ENCODE measurements at regions not wholly inside any gene's neighbourhood (a gene's known extent, or its start where the extent isn't known, plus 50 kb on each side); places are given as distances from the start of the nearest gene placed in this dataset.

DNA sequence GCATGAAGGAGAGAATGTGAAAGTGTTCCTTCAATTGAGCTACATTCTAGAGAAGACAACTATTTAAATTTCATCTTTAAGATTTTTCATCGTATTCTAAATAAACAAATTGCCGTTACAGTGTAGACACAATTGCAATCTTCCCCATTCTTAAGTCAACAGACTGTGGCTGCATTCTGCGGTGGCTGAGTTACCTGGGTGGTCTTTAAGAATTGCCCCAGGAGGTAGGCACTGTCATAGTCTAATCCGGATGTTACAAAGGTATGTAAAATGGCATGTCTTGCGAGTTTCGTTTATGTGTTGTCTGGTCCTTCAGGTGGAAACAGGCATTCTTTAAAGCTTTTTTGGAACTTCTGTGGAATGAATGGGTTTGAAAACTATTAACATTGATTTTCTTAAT, 586.1 kb upstream of the PITX2 start:
- no peak for DNase-seq
- WGBS, 4 donors, result 59 to 71% (median 60%) methylated on average over 6 of the region's 6 CpGs
- Histone ChIP-seq H3K27ac (no peak overlapping the region), H3K4me1 (replicated peaks in 1 of 2) (no peaks in the 10 kb centered on the region), H3K4me3 (no peak overlapping the region), H3K36me3 (replicated peaks in 1 of 2) (no peaks in the 10 kb centered on the region), H3K9me3 (replicated peaks in 1 of 3) (no peaks in the 10 kb centered on the region), H3K27me3 (no peaks in the 10 kb centered on the region)
- no peak for TF ChIP-seq POLR2A (IDR thresholded peaks at IDR 0.05)
- no peak for TF ChIP-seq CTCF (IDR thresholded peaks at IDR 0.05)
- intact Hi-C loops (cut with DNase I), result no loop called here

DNA sequence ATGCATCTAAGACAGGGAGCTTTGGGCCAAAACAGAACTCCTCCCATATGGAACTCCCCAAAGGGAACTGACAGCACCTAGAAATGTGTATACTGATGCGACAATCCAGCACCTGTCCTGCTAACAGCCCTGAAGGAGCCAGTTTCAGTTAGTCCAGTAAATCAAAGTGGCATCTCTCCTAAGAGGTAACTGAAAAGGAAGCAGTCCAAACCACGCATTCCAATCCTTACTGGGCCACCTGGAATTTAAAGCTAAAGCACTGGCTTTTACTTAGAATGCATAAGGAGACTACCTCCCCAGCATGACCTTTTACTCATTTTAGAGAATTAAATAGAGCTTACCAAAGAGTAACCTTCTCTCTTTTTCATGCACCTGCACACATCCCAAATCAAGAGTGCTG, 586.8 kb upstream of the PITX2 start:
- H3K4me3 ChIP-seq, result no peak overlapping the region
- H3K27me3 ChIP-seq, result no peaks in the 10 kb centered on the region
- no peak for DNase-seq
- H3K9me3 ChIP-seq (replicated peaks in 1 of 3), result no peaks in the 10 kb centered on the region
- H3K36me3 ChIP-seq (replicated peaks in 1 of 2), result no peaks in the 10 kb centered on the region
- no peak for TF ChIP-seq POLR2A (IDR thresholded peaks at IDR 0.05)
- no peak for TF ChIP-seq CTCF (IDR thresholded peaks at IDR 0.05)
- no peaks in the 10 kb centered on the region for H3K4me1 ChIP-seq (replicated peaks in 1 of 2)
- no peak overlapping the region for H3K27ac ChIP-seq
- WGBS, 4 donors, result 51 to 87% (median 58%) methylated on average over 2 of the region's 2 CpGs
- intact Hi-C loops (cut with DNase I), result no loop called here

GRCh38 chr4:111210595-111210994, 587.7 kb upstream of the PITX2 start:
- H3K9me3 ChIP-seq (replicated peaks in 1 of 3), result no peaks in the 10 kb centered on the region
- H3K36me3 ChIP-seq (replicated peaks in 1 of 2), result no peaks in the 10 kb centered on the region
- no peak overlapping the region for H3K27ac ChIP-seq
- H3K27me3 ChIP-seq, result no peaks in the 10 kb centered on the region
- TF ChIP-seq POLR2A (IDR thresholded peaks at IDR 0.05) (no peak), CTCF (IDR thresholded peaks at IDR 0.05) (no peak)
- 32 to 44% (median 42%) methylated on average over 7 of the region's 7 CpGs for WGBS, 4 donors
- no peaks in the 10 kb centered on the region for H3K4me1 ChIP-seq (replicated peaks in 1 of 2)
- intact Hi-C loops (cut with DNase I), result no loop called here
- no peak overlapping the region for H3K4me3 ChIP-seq
- no peak for DNase-seq

DNA sequence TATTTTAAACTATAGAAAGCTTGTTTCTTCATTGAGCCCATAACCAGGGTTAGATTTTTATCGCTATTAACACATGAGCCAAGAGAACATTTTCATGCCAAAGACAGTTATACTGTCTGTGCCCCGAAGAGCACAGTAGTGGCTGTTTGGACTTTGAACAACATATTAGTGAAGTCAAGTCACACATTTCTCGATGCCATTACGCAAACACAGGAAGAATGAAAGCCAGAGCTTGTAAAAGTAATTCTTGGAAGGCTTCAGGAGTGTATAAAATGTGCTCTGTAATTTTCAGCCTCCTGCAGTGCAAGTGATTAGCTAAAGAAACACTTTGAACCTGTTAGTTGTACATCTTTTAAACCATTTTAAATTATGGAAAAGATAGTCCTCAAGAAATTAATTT, 590.7 kb upstream of the PITX2 start:
- Histone ChIP-seq H3K4me3 (no peak overlapping the region), H3K9me3 (replicated peaks in 1 of 3) (no peaks in the 10 kb centered on the region), H3K27ac (no peak overlapping the region), H3K36me3 (replicated peaks in 1 of 2) (no peaks in the 10 kb centered on the region), H3K4me1 (replicated peaks in 1 of 2) (no peaks in the 10 kb centered on the region), H3K27me3 (no peaks in the 10 kb centered on the region)
- DNase-seq, result no peak
- intact Hi-C loops (cut with DNase I), result no loop called here
- WGBS, 4 donors, result 69 to 83% (median 73%) methylated on average over 4 of the region's 4 CpGs
- no peak for TF ChIP-seq CTCF (IDR thresholded peaks at IDR 0.05)
- no peak for TF ChIP-seq POLR2A (IDR thresholded peaks at IDR 0.05)
